Endothelial cell of umbilical vein (primary cell): ENCODE measurements at regions not wholly inside any gene's neighbourhood (a gene's known extent, or its start where the extent isn't known, plus 50 kb on each side); places are given as distances from the start of the nearest gene placed in this dataset.

Experiments
- BruUV-seq: library from RNA; stranded (reverse); fragments of 400-500 nt; replicated peaks from 2 replicates; lab custom pipeline; 2021; lab: Mats Ljungman, UMichigan
- CTCF ChIA-PET: fragments of 300-600, 350-600 bp; sonication (Branson Sonifier 250); formaldehyde crosslinking; loops from one replicate; lab custom pipeline; 2021; ENCODE audit warnings: antibody characterized with exemption, inconsistent platforms; lab: Charles Lee
- POLR2A ChIA-PET: fragments of 300-600, 350-600 bp; sonication (Branson Sonifier 250); formaldehyde crosslinking; loops from one replicate; lab custom pipeline; 2021; ENCODE audit warnings: antibody characterized with exemption, inconsistent platforms; lab: Charles Lee
- DNase-seq: peaks from one replicate; pipeline ENCODE4 v3.0.0-alpha.2; 2011; ENCODE audit warnings: low read depth, low spot score
- FAIRE-seq: peaks from 2 replicates; lab custom pipeline; 2011; peaks lifted over from hg19 to GRCh38; lab: Jason Lieb, UNC
- H2AFZ ChIP-seq: 2 replicates; pipeline ENCODE4 v1.6.0; 2012; ENCODE audit warnings: low read depth, low read length, control low read depth, inconsistent platforms
- H3K27ac ChIP-seq: 2 replicates; pipeline ENCODE4 v1.5.1; 2011; ENCODE audit warnings: low read depth, mild to moderate bottlenecking, control low read depth, low read length, moderate library complexity; ENCODE audit not compliant: insufficient read depth
- H3K27me3 ChIP-seq, 2 experiments: 2 replicates each; pipeline versions ENCODE4 v1.6.0 to v1.6.1; 2011; ENCODE audit warnings: low read length in 2 of 2, mixed read lengths in 1 of 2; ENCODE audit not compliant: control insufficient read depth in 2 of 2, insufficient read depth in 2 of 2
- H3K36me3 ChIP-seq, 2 experiments: 2 replicates in 1 of 2; 3 replicates in 1 of 2; pipeline ENCODE4 v1.5.1; 2011; ENCODE audit warnings: low read length in 2 of 2, mild to moderate bottlenecking in 1 of 2, moderate library complexity in 1 of 2; ENCODE audit not compliant: control insufficient read depth in 2 of 2, insufficient read depth in 2 of 2; ENCODE audit errors: extremely low read depth in 1 of 2
- H3K4me1 ChIP-seq: 3 replicates; pipeline ENCODE4 v1.5.1; 2011; ENCODE audit warnings: mild to moderate bottlenecking, low read length; ENCODE audit not compliant: control insufficient read depth, insufficient read depth; ENCODE audit errors: extremely low read depth
- H3K4me2 ChIP-seq: 2 replicates; pipeline ENCODE4 v1.6.1; 2011; ENCODE audit warnings: low read length, control low read depth, mixed read lengths; ENCODE audit not compliant: insufficient read depth
- H3K4me3 ChIP-seq, 3 experiments: fragments of 200-600 bp in 1 of 3; sonication (generic), shearing (Covaris generic) in 1 of 3; replicated peaks in 1 of 3; 2 replicates each; pipeline ENCODE4 v1.5.1; 2011 to 2016; ENCODE audit warnings: control low read depth in 3 of 3, low read length in 3 of 3, mild to moderate bottlenecking in 2 of 3, inconsistent platforms in 1 of 3, low read depth in 1 of 3, moderate library complexity in 1 of 3; ENCODE audit not compliant: insufficient read depth in 1 of 3
- H3K79me2 ChIP-seq: 2 replicates; pipeline ENCODE4 v1.6.0; 2012; ENCODE audit warnings: low read length, inconsistent platforms; ENCODE audit not compliant: control insufficient read depth, insufficient read depth
- H3K9ac ChIP-seq: replicated peaks from 2 replicates; pipeline ENCODE3; 2011; ENCODE audit warnings: low read length, control low read depth; ENCODE audit not compliant: insufficient read depth; ENCODE audit errors: extremely low read depth
- H3K9me1 ChIP-seq: replicated peaks from 3 replicates; pipeline ENCODE4 v1.6.0; 2011; ENCODE audit warnings: mild to moderate bottlenecking, low read length; ENCODE audit not compliant: control insufficient read depth, insufficient read depth; ENCODE audit errors: extremely low read depth
- H3K9me3 ChIP-seq: replicated peaks from 2 replicates; pipeline ENCODE4 v1.5.1; 2012; ENCODE audit warnings: low read length, inconsistent platforms; ENCODE audit not compliant: control insufficient read depth, insufficient read depth
- H4K20me1 ChIP-seq: replicated peaks from 2 replicates; pipeline ENCODE3; 2011; ENCODE audit warnings: mild to moderate bottlenecking, low read length; ENCODE audit not compliant: control insufficient read depth, insufficient read depth; ENCODE audit errors: extremely low read depth
- EZH2 ChIP-seq: IDR thresholded peaks from 2 replicates; pipeline ENCODE4 v1.6.1; 2012; ENCODE audit warnings: borderline replicate concordance, low read depth, mild to moderate bottlenecking, moderate library complexity, low read length, inconsistent platforms; ENCODE audit not compliant: severe bottlenecking
- FOS ChIP-seq: IDR thresholded peaks from 2 replicates; pipeline ENCODE4 v1.6.1; 2011; ENCODE audit warnings: mild to moderate bottlenecking, low read length, moderate library complexity, borderline replicate concordance; ENCODE audit not compliant: insufficient read depth
- GATA2 ChIP-seq: IDR thresholded peaks from 2 replicates; pipeline ENCODE4 v1.7.0; 2011; ENCODE audit warnings: low read depth, mild to moderate bottlenecking, moderate library complexity, mixed read lengths, low read length; ENCODE audit not compliant: insufficient read length, insufficient read depth
- JUN ChIP-seq: IDR thresholded peaks from 2 replicates; pipeline ENCODE4 v1.6.1; 2011; ENCODE audit warnings: borderline replicate concordance, low read depth; ENCODE audit not compliant: insufficient read length, insufficient read depth
- MYC ChIP-seq: IDR thresholded peaks from one replicate; pipeline ENCODE4 v1.6.1; 2011; ENCODE audit warnings: mild to moderate bottlenecking, low read depth, low read length
- POLR2A ChIP-seq: IDR thresholded peaks from 2 replicates; pipeline ENCODE4 v1.6.1; 2012; ENCODE audit warnings: low read depth, mild to moderate bottlenecking, control low read depth, low read length
- POLR2AphosphoS5 ChIP-seq: IDR thresholded peaks from 2 replicates; pipeline ENCODE4 v1.6.1; 2012; ENCODE audit warnings: low read depth, mild to moderate bottlenecking, control low read depth, low read length, moderate library complexity; ENCODE audit not compliant: insufficient read depth
- dilution Hi-C: fragments of 300-500 bp; cut with MboI; formaldehyde crosslinking; loops from one replicate; pipeline ENCODE4 v1.15.0; 2019; ENCODE audit warnings: low sequenced_read_pairs; ENCODE audit not compliant: extremely low pct_ligation_motif_present
- intact Hi-C: fragments of 100-400 bp; cut with micrococcal nuclease; formaldehyde crosslinking; loops from one replicate; pipeline ENCODE4 v1.10.0; 2022
- TF ChIP-seq, protein P1 (sequence below), 2 donors: IDR thresholded peaks; 1 replicate in 1 of 2; 2 replicates in 1 of 2; pipeline ENCODE4 v1.5.1; 2011; ENCODE audit warnings: low read length in 2 of 2, mild to moderate bottlenecking in 2 of 2, moderate library complexity in 2 of 2, control low read depth in 1 of 2, inconsistent platforms in 1 of 2, low read depth in 1 of 2; ENCODE audit not compliant: insufficient read depth in 1 of 2; ENCODE audit errors: extremely low read depth in 1 of 2
- TF ChIP-seq, protein P2 (sequence below): IDR thresholded peaks from 2 replicates; pipeline ENCODE4 v1.6.1; 2011; ENCODE audit not compliant: insufficient read depth, insufficient read length

DNA sequence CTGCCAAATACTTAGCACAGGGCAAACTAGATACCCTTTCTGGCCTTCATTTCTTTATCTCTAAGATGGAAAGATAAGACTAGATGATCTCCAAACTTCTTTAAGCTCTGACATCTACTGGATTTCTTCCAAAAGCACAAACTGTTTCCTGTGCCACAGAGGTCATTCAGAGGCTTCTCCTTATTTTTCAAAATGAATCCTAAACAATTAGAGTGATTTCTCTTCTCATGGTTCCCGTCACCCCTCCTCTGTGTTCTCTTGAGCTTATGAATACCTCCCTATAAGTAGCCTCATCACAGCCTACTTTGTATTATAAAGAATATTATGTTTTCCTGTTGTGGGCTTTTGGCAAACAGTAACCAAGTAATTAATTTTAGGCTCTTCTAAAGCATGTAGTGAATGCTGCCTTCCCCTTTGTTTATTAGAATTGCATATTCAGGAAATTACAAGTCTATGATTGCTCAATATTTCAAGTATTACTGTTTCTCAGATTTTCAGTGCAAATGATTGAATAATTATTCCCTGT is 179.5 kb downstream of the REEP3 start:
- H3K4me3 ChIP-seq, result no peak overlapping the region
- H4K20me1 ChIP-seq, result no peaks in the 10 kb centered on the region
- intact Hi-C loops (no loop called here), dilution Hi-C loops (loop anchor here (25.0 kb wide), 1 partner anchor 488 kb away; no protein-coding TSS in a partner anchor)
- H3K27ac ChIP-seq, result peak overlapping the region; percentile 93
- H2AFZ ChIP-seq, result peak overlapping the region; percentile 64
- H3K79me2 ChIP-seq, result no peaks in the 10 kb centered on the region
- H3K9me1 ChIP-seq, result no peaks in the 10 kb centered on the region
- FAIRE-seq, result no peak
- no peaks in the 10 kb centered on the region for H3K9me3 ChIP-seq
- no peaks in the 10 kb centered on the region for H3K36me3 ChIP-seq
- BruUV-seq, result TSS peak; percentile 93
- peak overlapping the region; percentile 56 for H3K9ac ChIP-seq
- ChIA-PET POLR2A (no interaction called here), CTCF (interaction anchor here (0.6 to 2.2 kb wide), 8 partner anchors 12 to 70 kb away, joined by 3 to 11 read pairs (median 4); no protein-coding TSS in a partner anchor)
- H3K27me3 ChIP-seq, result no peaks in the 10 kb centered on the region
- TF ChIP-seq, protein P1, sequence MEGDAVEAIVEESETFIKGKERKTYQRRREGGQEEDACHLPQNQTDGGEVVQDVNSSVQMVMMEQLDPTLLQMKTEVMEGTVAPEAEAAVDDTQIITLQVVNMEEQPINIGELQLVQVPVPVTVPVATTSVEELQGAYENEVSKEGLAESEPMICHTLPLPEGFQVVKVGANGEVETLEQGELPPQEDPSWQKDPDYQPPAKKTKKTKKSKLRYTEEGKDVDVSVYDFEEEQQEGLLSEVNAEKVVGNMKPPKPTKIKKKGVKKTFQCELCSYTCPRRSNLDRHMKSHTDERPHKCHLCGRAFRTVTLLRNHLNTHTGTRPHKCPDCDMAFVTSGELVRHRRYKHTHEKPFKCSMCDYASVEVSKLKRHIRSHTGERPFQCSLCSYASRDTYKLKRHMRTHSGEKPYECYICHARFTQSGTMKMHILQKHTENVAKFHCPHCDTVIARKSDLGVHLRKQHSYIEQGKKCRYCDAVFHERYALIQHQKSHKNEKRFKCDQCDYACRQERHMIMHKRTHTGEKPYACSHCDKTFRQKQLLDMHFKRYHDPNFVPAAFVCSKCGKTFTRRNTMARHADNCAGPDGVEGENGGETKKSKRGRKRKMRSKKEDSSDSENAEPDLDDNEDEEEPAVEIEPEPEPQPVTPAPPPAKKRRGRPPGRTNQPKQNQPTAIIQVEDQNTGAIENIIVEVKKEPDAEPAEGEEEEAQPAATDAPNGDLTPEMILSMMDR (IDR thresholded peaks at IDR 0.05; ENCODE audit: extremely low read depth in 1 of 2, insufficient read depth in 1 of 2, low read depth in 1 of 2, low read length in 2 of 2), result no peak
- peak; percentile 74 for TF ChIP-seq GATA2
- DNase-seq, result peak; percentile 63
- H3K4me2 ChIP-seq, result peak overlapping the region; percentile 43
- H3K4me1 ChIP-seq, result peaks cover 27% of the 10 kb centered on the region

DNA sequence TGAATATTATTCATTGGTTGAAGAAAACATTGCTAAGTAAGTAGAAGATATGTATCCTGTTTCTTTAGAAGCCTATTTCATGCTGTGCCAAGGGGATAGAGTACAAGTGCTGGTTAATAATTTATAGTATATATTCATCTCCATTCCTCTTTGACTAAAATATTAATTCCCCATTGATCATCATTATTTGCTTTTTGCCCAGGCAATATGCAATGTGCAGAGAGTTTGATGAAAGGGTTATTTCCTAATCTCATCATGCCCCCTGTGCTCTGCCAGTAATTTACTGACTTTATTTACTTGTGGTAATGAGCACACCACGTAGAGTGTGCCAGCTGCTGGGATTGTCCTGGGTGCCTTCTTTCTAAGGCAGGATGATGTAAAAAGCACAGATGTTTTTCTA is 180.9 kb downstream of the REEP3 start:
- Histone ChIP-seq H3K27ac (no peak overlapping the region), H3K9me3 (no peaks in the 10 kb centered on the region)
- CTCF ChIA-PET, result interaction anchor here (1.1 to 2.4 kb wide), 2 partner anchors 11 to 18 kb away, joined by 4 to 7 read pairs; no protein-coding TSS in a partner anchor

More for the DNA sequence above, 180.9 kb downstream of the REEP3 start:
- peaks cover 32% of the 10 kb centered on the region for H3K4me1 ChIP-seq
- no peak overlapping the region for H2AFZ ChIP-seq
- FAIRE-seq (no peak), DNase-seq (no peak)
- H3K36me3 ChIP-seq, result no peaks in the 10 kb centered on the region
- no peak overlapping the region for H3K9ac ChIP-seq
- H3K27me3 ChIP-seq, result no peaks in the 10 kb centered on the region
- intact Hi-C loops, result no loop called here
- no peak for TF ChIP-seq FOS
- TF ChIP-seq POLR2AphosphoS5, result no peak
- TF ChIP-seq EZH2, result no peak
- TF ChIP-seq, protein P2, sequence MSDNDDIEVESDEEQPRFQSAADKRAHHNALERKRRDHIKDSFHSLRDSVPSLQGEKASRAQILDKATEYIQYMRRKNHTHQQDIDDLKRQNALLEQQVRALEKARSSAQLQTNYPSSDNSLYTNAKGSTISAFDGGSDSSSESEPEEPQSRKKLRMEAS, result no peak
- TF ChIP-seq GATA2, result no peak
- TF ChIP-seq, protein P1 (IDR thresholded peaks at IDR 0.05; ENCODE audit: extremely low read depth in 1 of 2, insufficient read depth in 1 of 2, low read depth in 1 of 2, low read length in 2 of 2), result no peak
- TF ChIP-seq JUN, result no peak
- no peak for TF ChIP-seq MYC
- TF ChIP-seq POLR2A, result no peak
- no peak overlapping the region for H3K4me3 ChIP-seq
- H4K20me1 ChIP-seq, result no peaks in the 10 kb centered on the region
- no peaks in the 10 kb centered on the region for H3K79me2 ChIP-seq
- BruUV-seq, result no TSS peak
- no peaks in the 10 kb centered on the region for H3K9me1 ChIP-seq
- POLR2A ChIA-PET, result no interaction called here
- H3K4me2 ChIP-seq, result no peak overlapping the region
- dilution Hi-C loops, result loop anchor here (25.0 kb wide), 1 partner anchor 490 kb away; no protein-coding TSS in a partner anchor
